GM23338 (cell line): ENCODE measurements at regions not wholly inside any gene's neighbourhood (a gene's known extent, or its start where the extent isn't known, plus 50 kb on each side); places are given as distances from the start of the nearest gene placed in this dataset.

Experiments
- CREB1 ChIP-seq: fragments of 250-450 bp; sonication (Bioruptor Pico); IDR thresholded peaks from 2 replicates; pipeline ENCODE4 v1.5.0; 2020; ENCODE audit warnings: low read depth, mild to moderate bottlenecking, moderate library complexity
- EZH2 ChIP-seq: fragments of 200-600 bp; sonication (generic); IDR thresholded peaks from one replicate; pipeline ENCODE4 v1.8.0; 2017; ENCODE audit warnings: antibody characterized with exemption, mild to moderate bottlenecking, low read depth; ENCODE audit not compliant: unreplicated experiment
- EZH2phosphoT487 ChIP-seq: fragments of 200-600 bp; sonication (generic); IDR thresholded peaks from one replicate; pipeline ENCODE4 v1.8.1; 2018; ENCODE audit warnings: antibody characterized with exemption; ENCODE audit not compliant: unreplicated experiment
- JUNB ChIP-seq: IDR thresholded peaks from one replicate; pipeline ENCODE4 v1.6.1; 2016; ENCODE audit warnings: antibody characterized with exemption; ENCODE audit not compliant: unreplicated experiment
- POLR2AphosphoS5 ChIP-seq: IDR thresholded peaks from 2 replicates; pipeline ENCODE4 v1.6.1; 2016; ENCODE audit warnings: antibody characterized with exemption, low read depth
- ZNF331 ChIP-seq: fragments of 250-450 bp; sonication (Bioruptor Pico); IDR thresholded peaks from 2 replicates; pipeline ENCODE4 v1.5.0; 2020; ENCODE audit warnings: low read depth, mild to moderate bottlenecking, moderate library complexity
- ZNF462 ChIP-seq: fragments of 250-450 bp; sonication (Bioruptor Pico); IDR thresholded peaks from 2 replicates; pipeline ENCODE4 v1.5.0; 2020; ENCODE audit warnings: mild to moderate bottlenecking, moderate library complexity
- TF ChIP-seq, protein P1 (sequence below), 2 experiments: fragments of 200-600 bp in 1 of 2; sonication (generic) in 1 of 2; conservative IDR thresholded peaks; 2 replicates each; pipeline versions ENCODE4 v1.5.1 to v1.6.1; 2016 to 2017; ENCODE audit warnings: antibody characterized with exemption in 2 of 2, low read depth in 2 of 2, mild to moderate bottlenecking in 2 of 2, moderate library complexity in 1 of 2
- TF ChIP-seq, protein P2 (sequence below): IDR thresholded peaks from one replicate; pipeline ENCODE4 v1.6.1; 2018; ENCODE audit warnings: antibody characterized with exemption; ENCODE audit not compliant: unreplicated experiment

DNA sequence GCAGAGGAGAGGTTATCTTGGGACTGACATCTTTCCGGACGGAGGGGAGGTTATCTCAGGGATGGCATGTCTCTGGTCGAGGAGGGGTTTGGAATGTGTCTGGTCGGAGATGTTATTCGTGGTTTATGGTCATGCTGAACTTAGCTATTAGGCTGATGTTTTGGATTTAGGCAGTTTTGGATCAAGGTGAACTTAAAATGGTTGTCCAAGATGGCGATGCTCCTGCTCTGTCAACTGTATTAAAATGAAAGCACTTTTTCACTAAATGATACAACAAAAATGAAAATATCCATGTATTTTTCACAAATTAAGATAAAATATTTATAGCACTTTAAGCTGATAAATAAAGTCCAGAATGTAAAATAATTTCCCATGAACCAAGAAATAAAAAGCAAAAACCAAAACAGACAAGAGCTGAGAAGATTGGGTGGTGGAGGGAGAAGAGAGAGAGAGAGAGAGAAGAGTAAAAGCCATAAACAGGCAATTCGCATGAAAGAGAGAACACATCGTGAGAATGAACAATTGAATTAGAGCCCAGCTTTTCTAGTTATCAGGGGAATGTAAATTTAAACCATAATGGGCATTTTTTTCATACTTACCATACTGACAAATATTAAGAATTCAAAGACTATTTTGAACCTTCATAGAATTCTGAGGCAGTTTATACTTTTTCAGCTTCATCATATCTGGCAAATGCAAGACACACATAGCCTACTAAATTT lies 2236.0 kb upstream of the AGA start:
- TF ChIP-seq EZH2 (no peak), POLR2AphosphoS5 (no peak), EZH2phosphoT487 (no peak), ZNF331 (CRISPR knock-in tag) (no peak), CREB1 (CRISPR knock-in tag) (no peak), ZNF462 (CRISPR knock-in tag) (no peak), JUNB (no peak)
- TF ChIP-seq, protein P1, sequence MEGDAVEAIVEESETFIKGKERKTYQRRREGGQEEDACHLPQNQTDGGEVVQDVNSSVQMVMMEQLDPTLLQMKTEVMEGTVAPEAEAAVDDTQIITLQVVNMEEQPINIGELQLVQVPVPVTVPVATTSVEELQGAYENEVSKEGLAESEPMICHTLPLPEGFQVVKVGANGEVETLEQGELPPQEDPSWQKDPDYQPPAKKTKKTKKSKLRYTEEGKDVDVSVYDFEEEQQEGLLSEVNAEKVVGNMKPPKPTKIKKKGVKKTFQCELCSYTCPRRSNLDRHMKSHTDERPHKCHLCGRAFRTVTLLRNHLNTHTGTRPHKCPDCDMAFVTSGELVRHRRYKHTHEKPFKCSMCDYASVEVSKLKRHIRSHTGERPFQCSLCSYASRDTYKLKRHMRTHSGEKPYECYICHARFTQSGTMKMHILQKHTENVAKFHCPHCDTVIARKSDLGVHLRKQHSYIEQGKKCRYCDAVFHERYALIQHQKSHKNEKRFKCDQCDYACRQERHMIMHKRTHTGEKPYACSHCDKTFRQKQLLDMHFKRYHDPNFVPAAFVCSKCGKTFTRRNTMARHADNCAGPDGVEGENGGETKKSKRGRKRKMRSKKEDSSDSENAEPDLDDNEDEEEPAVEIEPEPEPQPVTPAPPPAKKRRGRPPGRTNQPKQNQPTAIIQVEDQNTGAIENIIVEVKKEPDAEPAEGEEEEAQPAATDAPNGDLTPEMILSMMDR (conservative IDR thresholded peaks at IDR 0.05; ENCODE audit: low read depth in 2 of 2) = no peak
- TF ChIP-seq, protein P2, sequence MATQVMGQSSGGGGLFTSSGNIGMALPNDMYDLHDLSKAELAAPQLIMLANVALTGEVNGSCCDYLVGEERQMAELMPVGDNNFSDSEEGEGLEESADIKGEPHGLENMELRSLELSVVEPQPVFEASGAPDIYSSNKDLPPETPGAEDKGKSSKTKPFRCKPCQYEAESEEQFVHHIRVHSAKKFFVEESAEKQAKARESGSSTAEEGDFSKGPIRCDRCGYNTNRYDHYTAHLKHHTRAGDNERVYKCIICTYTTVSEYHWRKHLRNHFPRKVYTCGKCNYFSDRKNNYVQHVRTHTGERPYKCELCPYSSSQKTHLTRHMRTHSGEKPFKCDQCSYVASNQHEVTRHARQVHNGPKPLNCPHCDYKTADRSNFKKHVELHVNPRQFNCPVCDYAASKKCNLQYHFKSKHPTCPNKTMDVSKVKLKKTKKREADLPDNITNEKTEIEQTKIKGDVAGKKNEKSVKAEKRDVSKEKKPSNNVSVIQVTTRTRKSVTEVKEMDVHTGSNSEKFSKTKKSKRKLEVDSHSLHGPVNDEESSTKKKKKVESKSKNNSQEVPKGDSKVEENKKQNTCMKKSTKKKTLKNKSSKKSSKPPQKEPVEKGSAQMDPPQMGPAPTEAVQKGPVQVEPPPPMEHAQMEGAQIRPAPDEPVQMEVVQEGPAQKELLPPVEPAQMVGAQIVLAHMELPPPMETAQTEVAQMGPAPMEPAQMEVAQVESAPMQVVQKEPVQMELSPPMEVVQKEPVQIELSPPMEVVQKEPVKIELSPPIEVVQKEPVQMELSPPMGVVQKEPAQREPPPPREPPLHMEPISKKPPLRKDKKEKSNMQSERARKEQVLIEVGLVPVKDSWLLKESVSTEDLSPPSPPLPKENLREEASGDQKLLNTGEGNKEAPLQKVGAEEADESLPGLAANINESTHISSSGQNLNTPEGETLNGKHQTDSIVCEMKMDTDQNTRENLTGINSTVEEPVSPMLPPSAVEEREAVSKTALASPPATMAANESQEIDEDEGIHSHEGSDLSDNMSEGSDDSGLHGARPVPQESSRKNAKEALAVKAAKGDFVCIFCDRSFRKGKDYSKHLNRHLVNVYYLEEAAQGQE = no peak
